SU-DHL-6 (cell line): ENCODE measurements at regions not wholly inside any gene's neighbourhood (a gene's known extent, or its start where the extent isn't known, plus 50 kb on each side); places are given as distances from the start of the nearest gene placed in this dataset.
"Not testable (repeated sequence)": the region's sequence is repeated elsewhere in the genome, so short reads cannot be mapped to it uniquely, and the experiment has no call there.

Experiments used
- H2AFZ ChIP-seq: fragments of 200-600 bp; sonication (generic); 2 replicates; pipeline ENCODE4 v1.6.1; 2014; ENCODE audit warnings: low read depth, mild to moderate bottlenecking, moderate library complexity, mixed read lengths, antibody characterized with exemption, low read length; ENCODE audit not compliant: severe bottlenecking
- H3F3A ChIP-seq: fragments of 200-600 bp; shearing (Covaris generic); 2 replicates; pipeline ENCODE4 v1.6.0; 2016; ENCODE audit warnings: antibody characterized with exemption, mild to moderate bottlenecking; ENCODE audit not compliant: insufficient read depth
- H3K27ac ChIP-seq: fragments of 200-600 bp; sonication (generic); 2 replicates; pipeline ENCODE4 v1.5.1; 2016; ENCODE audit warnings: low read depth, mild to moderate bottlenecking, low read length, moderate library complexity, mixed read lengths
- H3K27me3 ChIP-seq: fragments of 200-600 bp; sonication (generic), shearing (Covaris generic); 2 replicates; pipeline ENCODE4 v1.6.0; 2014; ENCODE audit warnings: mild to moderate bottlenecking, low read length
- H3K36me3 ChIP-seq: fragments of 200-600 bp; sonication (generic); 2 replicates; pipeline ENCODE4 v1.6.1; 2014; ENCODE audit warnings: mild to moderate bottlenecking, low read length, mixed read lengths
- H3K4me2 ChIP-seq: fragments of 300-600, 200-600 bp; shearing (Covaris generic), sonication (generic); 2 replicates; pipeline ENCODE4 v1.6.0; 2014; ENCODE audit warnings: low read length, low read depth, mild to moderate bottlenecking; ENCODE audit not compliant: poor library complexity, severe bottlenecking
- H3K4me3 ChIP-seq: fragments of 200-600 bp; sonication (generic); 2 replicates; pipeline ENCODE4 v1.5.1; 2014; ENCODE audit warnings: antibody characterized with exemption, low read length, mild to moderate bottlenecking, mixed read lengths; ENCODE audit not compliant: insufficient read depth, poor library complexity, severe bottlenecking
- H3K79me2 ChIP-seq: fragments of 200-600 bp; sonication (generic); 2 replicates; pipeline ENCODE4 v1.6.1; 2014; ENCODE audit warnings: mild to moderate bottlenecking, low read length, moderate library complexity; ENCODE audit not compliant: insufficient read depth
- H3K9ac ChIP-seq: fragments of 200-600 bp; sonication (generic); 2 replicates; pipeline ENCODE4 v1.7.0; 2014; ENCODE audit warnings: mild to moderate bottlenecking, low read length
- H3K9me2 ChIP-seq: fragments of 200-600 bp; sonication (generic); replicated peaks from 2 replicates; pipeline ENCODE4 v1.6.1; 2014; ENCODE audit warnings: low read length; ENCODE audit not compliant: insufficient read depth
- H3K9me3 ChIP-seq: fragments of 200-600 bp; sonication (generic); 2 replicates; pipeline ENCODE4 v1.6.1; 2014; ENCODE audit warnings: low read length, mixed read lengths; ENCODE audit not compliant: insufficient read depth
- H4K20me1 ChIP-seq: fragments of 200-600 bp; sonication (generic); 2 replicates; pipeline ENCODE4 v1.6.1; 2014; ENCODE audit warnings: low read depth, mild to moderate bottlenecking, antibody characterized with exemption, low read length, moderate library complexity, mixed read lengths
- CTCF ChIP-seq: fragments of 200-600 bp; sonication (generic); IDR thresholded peaks from one replicate; pipeline ENCODE4 v1.5.1; 2017; ENCODE audit warnings: antibody characterized with exemption, mild to moderate bottlenecking, low read length, moderate library complexity; ENCODE audit not compliant: insufficient read depth, poor library complexity, severe bottlenecking
- EZH2phosphoT487 ChIP-seq: fragments of 200-600 bp; sonication (generic), shearing (Covaris generic); conservative IDR thresholded peaks from 2 replicates; pipeline ENCODE4 v1.6.1; 2018; ENCODE audit warnings: mild to moderate bottlenecking, antibody characterized with exemption, low read length, moderate library complexity, mixed read lengths

- no peak overlapping the region for H2AFZ ChIP-seq
- no peaks in the 10 kb centered on the region for H3K36me3 ChIP-seq
- H3K9me3 ChIP-seq: no peaks in the 10 kb centered on the region
- no peaks in the 10 kb centered on the region for H3K79me2 ChIP-seq
- no peak overlapping the region for H3K9ac ChIP-seq
- H3K9me2 ChIP-seq: no peaks in the 10 kb centered on the region
- H3K27ac ChIP-seq: no peak overlapping the region
- no peak overlapping the region for H3K4me2 ChIP-seq
- H3F3A ChIP-seq: no peaks in the 10 kb centered on the region
- no peaks in the 10 kb centered on the region for H3K27me3 ChIP-seq
- H4K20me1 ChIP-seq: no peaks in the 10 kb centered on the region
- H3K4me3 ChIP-seq: no peak overlapping the region
- no peak for TF ChIP-seq EZH2phosphoT487
Observed at GRCh38 chr4:180350901-180351300, 1892.3 kb upstream of the TENM3 start.

GRCh38 chr4:180356766-180357165 is 1886.4 kb upstream of the TENM3 start:
- H3F3A ChIP-seq: no peaks in the 10 kb centered on the region
- H3K4me3 ChIP-seq: no peak overlapping the region
- H3K9ac ChIP-seq: no peak overlapping the region
- no peaks in the 10 kb centered on the region for H3K9me2 ChIP-seq
- no peaks in the 10 kb centered on the region for H3K27me3 ChIP-seq
- no peak overlapping the region for H2AFZ ChIP-seq
- H4K20me1 ChIP-seq: no peaks in the 10 kb centered on the region
- H3K36me3 ChIP-seq: no peaks in the 10 kb centered on the region
- H3K4me2 ChIP-seq: no peak overlapping the region
- no peak for TF ChIP-seq EZH2phosphoT487
- TF ChIP-seq CTCF: no peak
- H3K9me3 ChIP-seq: no peaks in the 10 kb centered on the region
- no peak overlapping the region for H3K27ac ChIP-seq
- no peaks in the 10 kb centered on the region for H3K79me2 ChIP-seq

- H3K27ac ChIP-seq, H3K79me2 ChIP-seq, H3K4me3 ChIP-seq, H3K9me3 ChIP-seq, H3K4me2 ChIP-seq, H2AFZ ChIP-seq, H4K20me1 ChIP-seq, H3F3A ChIP-seq, H3K36me3 ChIP-seq, H3K9ac ChIP-seq, H3K27me3 ChIP-seq, H3K9me2 ChIP-seq: not testable (repeated sequence)
Observed at GRCh38 chr4:180360113-180360512, 1883.1 kb upstream of the TENM3 start.

- TF ChIP-seq CTCF (no peak), EZH2phosphoT487 (no peak)
- Histone ChIP-seq H3K9me3 (no peaks in the 10 kb centered on the region), H3F3A (no peaks in the 10 kb centered on the region), H3K9ac (no peak overlapping the region), H4K20me1 (no peaks in the 10 kb centered on the region), H3K27ac (no peak overlapping the region), H3K9me2 (no peaks in the 10 kb centered on the region), H3K4me3 (no peak overlapping the region), H3K27me3 (no peaks in the 10 kb centered on the region), H3K36me3 (no peaks in the 10 kb centered on the region), H3K4me2 (no peak overlapping the region), H2AFZ (no peak overlapping the region), H3K79me2 (no peaks in the 10 kb centered on the region)
Observed at GRCh38 chr4:180363815-180364214, 1879.4 kb upstream of the TENM3 start.
